22Rv1 (cell line): ENCODE measurements at regions not wholly inside any gene's neighbourhood (a gene's known extent, or its start where the extent isn't known, plus 50 kb on each side); places are given as distances from the start of the nearest gene placed in this dataset.

ENCODE experiments used
- CTCF ChIP-seq: fragments of 450-650 bp; IDR thresholded peaks from 2 replicates; pipeline ENCODE4 v1.5.1; 2017; ENCODE audit warnings: mild to moderate bottlenecking
- ZFX ChIP-seq: fragments of 450-650 bp; IDR thresholded peaks from 2 replicates; pipeline ENCODE4 v1.6.1; 2017; ENCODE audit warnings: antibody characterized with exemption, borderline replicate concordance

- TF ChIP-seq CTCF (no peak), ZFX (no peak)
Measured at GRCh38 chr10:64535131-64535867, 1014.1 kb downstream of the REEP3 start.
